Stomach (tissue), 8 donors: ENCODE measurements at regions not wholly inside any gene's neighbourhood (a gene's known extent, or its start where the extent isn't known, plus 50 kb on each side); places are given as distances from the start of the nearest gene placed in this dataset.

Source experiments
- DNase-seq, 2 donors: peaks; one replicate each; pipeline versions ENCODE4 v3.0.0 to v3.0.0-alpha.2; 2013 to 2019
- H3K27ac ChIP-seq, 5 donors: fragments of 200-600 bp in 4 of 5; sonication (generic) in 4 of 5; one replicate each; pipeline ENCODE4 v1.5.1; 2013 to 2019; ENCODE audit warnings: mild to moderate bottlenecking in 1 of 5, moderate library complexity in 1 of 5
- H3K27me3 ChIP-seq, 3 donors: fragments of 200-600 bp; sonication (generic); one replicate each; pipeline ENCODE4 v1.5.1; 2017 to 2019; ENCODE audit warnings: mixed run types in 1 of 3
- H3K36me3 ChIP-seq, 4 donors: fragments of 200-600 bp; sonication (generic); 1 replicate in 3 of 4; 2 replicates in 1 of 4; pipeline ENCODE4 v1.5.1; 2016 to 2019
- H3K4me1 ChIP-seq, 4 donors: fragments of 200-600 bp; sonication (generic); one replicate each; pipeline ENCODE4 v1.5.1; 2016 to 2019
- H3K4me3 ChIP-seq, 4 donors: fragments of 200-600 bp; sonication (generic) in 3 of 4; one replicate each; pipeline ENCODE4 v1.5.1; 2016 to 2019; ENCODE audit warnings: mild to moderate bottlenecking in 1 of 4
- H3K9me3 ChIP-seq, 4 donors: fragments of 200-600 bp; sonication (generic); one replicate each; pipeline ENCODE4 v1.5.1; 2016 to 2019
- CTCF ChIP-seq, 7 experiments: fragments of 450-650 bp in 4 of 7; fragments of 200-600 bp in 3 of 7; sonication (generic) in 3 of 7; IDR thresholded peaks; one replicate each; pipeline ENCODE4 v1.5.1; 2016 to 2019; ENCODE audit warnings: antibody characterized with exemption in 7 of 7, control low read depth in 2 of 7, mild to moderate bottlenecking in 1 of 7
- EP300 ChIP-seq: sonication (generic); formaldehyde crosslinking; IDR thresholded peaks from one replicate; pipeline ENCODE4 v1.6.1; 2017; ENCODE audit warnings: antibody characterized with exemption
- POLR2A ChIP-seq, 4 donors: fragments of 450-650 bp; IDR thresholded peaks; one replicate each; pipeline ENCODE4 v1.6.1; 2016; ENCODE audit warnings: antibody characterized with exemption in 4 of 4, control low read depth in 2 of 4, mild to moderate bottlenecking in 1 of 4, moderate library complexity in 1 of 4
- POLR2AphosphoS5 ChIP-seq, 3 donors: sonication (generic); formaldehyde crosslinking; IDR thresholded peaks; one replicate each; pipeline ENCODE4 v1.6.1; 2016; ENCODE audit warnings: antibody characterized with exemption in 3 of 3
- WGBS, 5 donors: extraction: QIAGEN DNeasy Blood & Tissue Kit in 3 of 5; methylation state at CpG; one replicate each; pipeline versions ENCODE4 v1.1.5 to v1.1.7; 2013 to 2018; 5-methylcytosine and 5-hydroxymethylcytosine counted together
- intact Hi-C: fragments of 100-400 bp; cut with DNase I; formaldehyde crosslinking; loops from one replicate; pipeline ENCODE4 v1.15.1; 2023; ENCODE audit warnings: low total_unique reads
- donor health status: healthy with polysubstance abuse.
- donor health status: Bipolar disorder and iron deficiency.
- donor health status: healthy.

- H3K4me3 ChIP-seq, result no peak overlapping the region
- peaks cover 11 to 63% (median 32%) of the 10 kb centered on the region in 4 donors for H3K4me1 ChIP-seq
- TF ChIP-seq EP300 (no peak), POLR2AphosphoS5 (IDR thresholded peaks at IDR 0.05) (no peak), CTCF (IDR thresholded peaks at IDR 0.05) (no peak), POLR2A (IDR thresholded peaks at IDR 0.05) (no peak)
- no peak overlapping the region for H3K27ac ChIP-seq
- no peaks in the 10 kb centered on the region for H3K36me3 ChIP-seq
- peak in 1 of 2 donors; percentile 28 for DNase-seq
- intact Hi-C loops, result no loop called here
- H3K9me3 ChIP-seq, result no peaks in the 10 kb centered on the region
- WGBS, 5 donors, result 85 to 90% (median 86%) methylated on average over 6 of the region's 6 CpGs
- no peaks in the 10 kb centered on the region for H3K27me3 ChIP-seq
Measured at GRCh38 chr2:145755019-145755837, 1235.3 kb upstream of the ZEB2 start.

- H3K4me1 ChIP-seq, result peaks cover 10 to 61% (median 32%) of the 10 kb centered on the region in 4 donors
- H3K9me3 ChIP-seq, result no peaks in the 10 kb centered on the region
- no peak overlapping the region for H3K4me3 ChIP-seq
- 43 to 77% (median 63%) methylated on average over 3 of the region's 3 CpGs for WGBS, 5 donors
- peak in 1 of 2 donors; percentile 19 for DNase-seq
- H3K27me3 ChIP-seq, result no peaks in the 10 kb centered on the region
- H3K36me3 ChIP-seq, result no peaks in the 10 kb centered on the region
- H3K27ac ChIP-seq, result peak overlapping the region in 1 of 5 donors; percentile 82
- intact Hi-C loops, result no loop called here
- TF ChIP-seq CTCF (IDR thresholded peaks at IDR 0.05) (no peak), POLR2A (IDR thresholded peaks at IDR 0.05) (no peak), POLR2AphosphoS5 (IDR thresholded peaks at IDR 0.05) (no peak), EP300 (no peak)
Measured at GRCh38 chr2:145753966-145754365, 1234.0 kb upstream of the ZEB2 start.

GRCh38 chr2:145753041-145753608 is 1233.2 kb upstream of the ZEB2 start:
- H3K4me1 ChIP-seq, result peaks cover 7 to 53% (median 29%) of the 10 kb centered on the region in 4 donors
- H3K27ac ChIP-seq, result peak overlapping the region in 4 of 5 donors; percentile 52 to 82 (median 68)
- no peak for TF ChIP-seq EP300
- TF ChIP-seq POLR2A (IDR thresholded peaks at IDR 0.05), result no peak
- TF ChIP-seq POLR2AphosphoS5 (IDR thresholded peaks at IDR 0.05), result no peak
- no peak for TF ChIP-seq CTCF (IDR thresholded peaks at IDR 0.05)
- WGBS, 5 donors, result 66 to 79% (median 76%) methylated on average over 6 of the region's 6 CpGs
- intact Hi-C loops, result no loop called here
- H3K27me3 ChIP-seq, result no peaks in the 10 kb centered on the region
- no peak overlapping the region for H3K4me3 ChIP-seq
- no peaks in the 10 kb centered on the region for H3K36me3 ChIP-seq
- no peaks in the 10 kb centered on the region for H3K9me3 ChIP-seq
- DNase-seq, result peak in 1 of 2 donors; percentile 11

GRCh38 chr2:145752091-145752806 is 1232.3 kb upstream of the ZEB2 start:
- WGBS, 5 donors, result 20 to 25% (median 21%) methylated on average over 5 of the region's 5 CpGs
- H3K27me3 ChIP-seq, result no peaks in the 10 kb centered on the region
- peak in 5 of 7 experiments; percentile 32 to 66 (median 50) for TF ChIP-seq CTCF (IDR thresholded peaks at IDR 0.05)
- no peak for TF ChIP-seq POLR2A (IDR thresholded peaks at IDR 0.05)
- no peak for TF ChIP-seq EP300
- peak in 1 of 3 donors; percentile 11 for TF ChIP-seq POLR2AphosphoS5 (IDR thresholded peaks at IDR 0.05)
- peaks cover 7 to 45% (median 29%) of the 10 kb centered on the region in 4 donors for H3K4me1 ChIP-seq
- no peak overlapping the region for H3K4me3 ChIP-seq
- intact Hi-C loops, result no loop called here
- peak overlapping the region; percentile 13 to 82 (median 61) for H3K27ac ChIP-seq
- no peaks in the 10 kb centered on the region for H3K36me3 ChIP-seq
- peak in 1 of 2 donors; percentile 88 for DNase-seq
- no peaks in the 10 kb centered on the region for H3K9me3 ChIP-seq
